ENCODE measurements at regions not wholly inside any gene's neighbourhood (a gene's known extent, or its start where the extent isn't known, plus 50 kb on each side); places are given as distances from the start of the nearest gene placed in this dataset.
A peak's percentile ranks its signal among the peaks of the same experiment; 100 is the strongest.
"Not testable (repeated sequence)": the region's sequence is repeated elsewhere in the genome, so short reads cannot be mapped to it uniquely, and the experiment has no call there.

DNA sequence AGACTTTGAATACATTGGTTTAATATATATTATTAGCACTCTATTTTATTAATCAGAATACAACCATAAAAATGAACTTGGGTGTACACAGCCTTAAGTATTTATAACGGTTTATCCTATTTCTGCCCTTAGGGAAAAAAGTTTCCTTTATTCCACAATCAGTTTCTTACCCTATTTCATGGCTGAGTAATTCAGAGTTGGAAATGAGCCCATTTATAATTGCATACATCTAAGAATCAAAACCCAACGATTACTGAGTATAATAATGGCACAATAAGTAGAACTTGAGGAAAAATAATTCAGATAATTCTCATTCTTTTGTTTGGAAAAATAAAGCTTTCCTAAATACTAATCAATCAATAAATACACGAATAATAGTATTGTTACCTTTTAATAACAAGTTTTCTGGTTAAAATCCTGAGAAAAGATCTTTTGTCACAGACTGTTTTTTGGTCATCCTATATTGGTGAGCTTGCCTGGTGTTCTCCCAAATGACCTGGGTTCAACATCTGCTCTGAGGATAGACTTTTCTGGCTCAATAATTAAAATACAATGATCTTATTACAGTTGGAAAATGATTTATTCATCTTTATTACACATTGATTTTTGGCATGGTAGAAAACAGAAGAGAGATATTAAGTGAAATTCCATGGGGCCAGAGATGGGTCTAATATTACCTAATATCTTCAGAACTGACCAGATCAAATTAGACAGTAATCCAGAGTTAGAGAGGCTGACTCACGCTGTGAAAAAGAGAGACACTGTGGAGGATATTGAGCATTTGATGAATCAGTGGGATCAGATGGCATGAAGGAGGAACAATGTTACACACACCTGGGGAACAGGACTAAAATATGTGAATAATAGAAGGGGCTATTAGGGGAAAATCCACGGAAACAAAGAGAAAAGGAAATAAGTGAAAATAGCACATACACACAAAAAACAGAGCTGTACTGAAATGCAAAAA, 162.1 kb upstream of the TBX18 start:
- no peak for DNase-seq (ENCODE audit: low spot score)

DNA sequence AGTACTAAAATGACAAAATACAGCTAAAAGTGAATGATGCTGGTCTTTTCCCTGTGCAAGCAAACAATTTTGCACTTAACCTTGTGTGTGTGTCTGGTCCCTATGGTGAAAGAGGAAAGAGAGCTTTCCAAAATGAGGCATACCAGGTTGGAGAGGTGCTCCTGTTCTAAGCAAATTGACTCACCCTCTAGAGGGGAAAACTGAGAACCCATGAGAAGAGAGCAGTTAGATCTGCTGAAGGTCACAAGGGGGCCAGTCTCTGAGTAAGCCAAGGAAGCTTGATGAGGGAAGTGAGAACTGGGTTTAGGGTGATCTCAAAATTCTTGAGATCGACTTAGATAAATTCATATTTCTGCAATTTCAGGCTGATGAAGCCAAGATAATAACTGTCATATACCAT, 157.5 kb upstream of the TBX18 start:
- no peak for DNase-seq (ENCODE audit: low spot score)

DNA sequence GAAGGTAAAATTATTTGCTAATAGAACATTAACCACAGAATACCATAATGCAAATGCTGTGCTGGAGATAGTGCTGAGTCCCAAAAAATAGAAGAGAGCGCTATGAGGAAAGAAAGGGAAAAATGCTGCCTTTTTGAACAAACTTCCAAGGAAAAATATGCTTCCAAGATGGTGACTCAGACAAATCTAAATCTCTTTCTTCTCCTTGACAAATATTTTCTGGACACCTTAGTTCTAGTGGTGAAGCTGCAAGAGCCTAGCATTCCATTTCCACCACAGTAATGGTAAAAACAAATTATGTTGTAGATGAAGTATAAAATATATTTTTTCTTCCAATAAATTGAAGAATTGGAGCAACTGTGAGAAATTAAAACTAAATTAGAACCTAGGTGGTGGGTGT, 155.6 kb upstream of the TBX18 start:
- no peak for DNase-seq (ENCODE audit: low spot score)

DNA sequence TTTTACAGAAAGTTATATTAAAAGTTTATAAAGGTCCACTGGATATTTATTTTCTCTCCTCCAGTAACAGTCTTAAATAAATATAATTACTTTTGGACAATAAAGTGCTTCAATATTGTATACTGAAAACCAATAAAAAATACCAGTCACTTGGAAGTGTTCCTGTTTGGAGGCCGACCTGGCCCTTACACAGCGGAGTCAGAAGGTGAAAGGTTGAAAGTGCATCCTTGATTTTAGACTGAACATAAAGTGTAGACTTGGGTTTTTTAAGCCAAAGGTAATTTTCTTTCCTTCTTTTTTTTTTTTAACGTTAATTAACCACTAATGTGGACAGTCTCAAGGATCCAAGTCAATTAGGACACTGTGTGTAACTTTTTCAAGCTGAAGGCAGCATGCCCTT, 152.3 kb upstream of the TBX18 start:
- DNase-seq (ENCODE audit: low spot score), result no peak

DNA sequence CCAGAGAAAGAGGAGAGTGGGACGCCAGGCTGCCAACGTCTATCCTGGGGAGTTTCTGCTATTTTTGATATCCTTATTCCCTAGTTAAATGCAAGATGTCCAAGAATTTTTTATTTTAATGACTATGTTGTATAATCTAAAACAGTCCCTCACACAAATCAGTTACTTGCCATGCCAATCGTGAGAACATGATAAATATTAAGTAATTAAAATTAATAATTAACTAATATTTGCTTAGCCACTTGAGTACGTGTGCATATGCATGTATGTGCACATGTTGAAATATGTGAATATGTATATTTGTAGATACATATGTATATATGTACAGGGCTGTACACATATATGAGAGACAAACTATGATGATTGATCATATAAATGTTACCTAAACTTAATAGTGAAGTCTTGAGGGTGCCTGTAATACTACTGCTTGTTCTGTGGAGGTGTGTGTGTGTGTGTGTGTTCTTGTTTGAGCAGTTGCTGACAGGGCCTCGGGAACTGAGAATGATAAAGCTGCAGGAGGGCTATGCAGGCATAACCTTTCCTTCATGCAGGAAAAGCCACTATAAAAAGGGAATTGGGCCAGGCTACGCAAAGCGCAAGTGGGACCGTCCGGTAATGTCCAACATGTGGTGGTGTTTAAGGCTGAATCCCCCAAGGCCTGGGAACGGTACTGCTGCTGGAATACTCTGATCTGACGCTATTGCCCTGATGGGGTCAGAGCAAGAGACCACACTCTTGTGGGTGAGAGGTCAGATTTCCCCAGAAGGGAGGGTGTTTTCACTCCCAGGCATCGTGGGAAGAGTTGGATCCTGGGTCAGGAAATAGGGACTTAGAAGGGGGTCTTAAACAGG, 148.3 kb upstream of the TBX18 start:
- no peak for DNase-seq (ENCODE audit: low spot score)

DNA sequence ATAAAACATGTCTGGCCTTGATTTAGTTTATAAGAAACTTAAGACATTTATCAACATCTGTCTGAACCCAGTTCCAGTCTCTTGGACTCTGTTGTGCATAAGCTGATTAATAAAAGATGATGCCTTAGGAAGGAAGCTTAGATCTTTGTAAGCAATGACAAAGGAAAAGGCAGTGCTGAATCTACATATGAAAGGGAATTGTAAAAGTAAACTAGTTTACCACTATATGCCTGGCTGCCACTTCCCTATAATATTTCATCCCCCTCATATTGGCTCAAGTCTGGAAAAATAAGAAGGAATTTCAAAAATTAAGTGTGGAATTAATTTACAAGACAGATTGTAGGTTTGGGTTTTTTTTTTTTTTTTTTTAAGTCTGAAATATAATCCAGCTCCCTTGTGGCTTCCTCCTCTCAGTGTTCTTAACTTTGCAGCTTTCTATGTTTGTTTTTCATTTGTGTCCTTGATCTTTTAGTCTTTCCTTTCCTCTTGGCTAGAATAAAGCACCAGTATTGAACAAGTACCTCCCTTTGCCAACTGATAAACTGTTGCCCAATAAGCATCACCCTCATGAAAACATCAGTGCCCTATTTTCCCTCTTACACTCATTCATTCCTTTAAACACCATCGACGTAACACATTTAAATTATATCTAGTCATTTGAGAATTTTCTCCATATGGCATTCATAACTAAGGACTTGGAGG, 146.7 kb upstream of the TBX18 start:
- no peak for DNase-seq (ENCODE audit: low spot score)

DNA sequence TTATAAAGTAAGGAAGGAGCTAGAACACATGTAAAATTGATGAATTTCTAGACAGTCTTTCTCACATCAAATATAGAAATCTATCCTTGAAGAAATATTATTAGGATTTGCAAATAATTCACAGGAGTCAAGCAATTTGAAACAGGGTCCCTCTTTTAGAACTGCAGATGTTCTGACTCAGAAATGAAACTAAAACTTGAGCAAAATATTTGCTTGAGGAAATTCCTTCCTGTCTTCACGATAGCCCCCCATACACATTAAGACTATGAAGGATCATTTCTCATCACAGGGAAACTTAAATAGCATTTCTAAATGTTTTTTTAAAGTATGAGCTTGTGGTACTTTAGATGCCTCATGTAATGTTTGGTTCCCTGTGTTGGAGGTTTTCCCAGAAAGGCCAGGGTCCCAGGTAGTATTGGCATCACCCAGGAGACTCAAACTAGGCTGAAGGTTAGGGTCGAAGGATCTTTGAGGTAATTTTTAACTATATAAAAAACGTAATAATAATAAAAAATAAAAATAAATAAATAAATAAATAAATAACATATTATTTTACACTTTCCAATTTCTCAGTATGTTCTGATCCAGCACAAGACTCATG, 144.0 kb upstream of the TBX18 start:
- DNase-seq (ENCODE audit: low spot score), result no peak

DNA sequence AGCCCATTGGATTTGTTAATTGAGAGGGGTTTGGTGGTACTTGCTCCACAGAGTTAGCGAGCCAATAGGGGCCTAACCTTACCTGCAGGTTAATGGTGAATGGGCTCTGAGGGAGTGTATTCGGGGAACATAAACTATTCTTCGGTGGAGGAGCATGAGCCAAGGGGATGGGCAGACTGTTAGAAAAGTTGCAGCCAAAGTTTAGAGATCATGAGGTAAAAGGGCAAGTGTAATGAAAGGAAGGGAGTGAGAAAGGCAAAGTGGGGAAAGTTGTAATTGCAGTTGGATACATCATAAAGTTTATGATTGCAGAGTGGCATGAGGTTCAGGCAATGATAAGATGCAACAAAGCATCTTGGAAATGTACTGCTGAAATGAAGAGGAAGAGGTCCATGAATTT, 142.1 kb upstream of the TBX18 start:
- no peak for DNase-seq (ENCODE audit: low spot score)

DNA sequence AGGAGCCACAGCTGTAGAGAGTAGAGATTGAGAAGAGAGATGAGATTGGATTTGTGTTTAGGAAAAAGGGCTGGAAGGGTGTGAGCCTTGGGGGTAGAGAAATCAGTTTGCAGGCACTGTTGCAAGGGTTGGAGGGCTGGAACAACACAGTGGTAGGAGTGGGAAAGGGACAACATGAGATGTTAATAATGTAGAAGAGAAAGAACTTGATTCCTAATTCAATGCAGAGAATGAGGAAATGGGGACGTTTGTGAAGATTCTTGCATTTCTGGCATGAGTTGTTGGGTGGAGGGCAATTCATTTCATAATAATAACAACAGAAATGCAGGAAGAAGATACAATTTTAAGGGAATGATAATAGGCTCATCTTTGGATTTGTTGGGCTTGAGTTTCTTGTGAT, 141.4 kb upstream of the TBX18 start:
- DNase-seq (ENCODE audit: low spot score), result no peak

DNA sequence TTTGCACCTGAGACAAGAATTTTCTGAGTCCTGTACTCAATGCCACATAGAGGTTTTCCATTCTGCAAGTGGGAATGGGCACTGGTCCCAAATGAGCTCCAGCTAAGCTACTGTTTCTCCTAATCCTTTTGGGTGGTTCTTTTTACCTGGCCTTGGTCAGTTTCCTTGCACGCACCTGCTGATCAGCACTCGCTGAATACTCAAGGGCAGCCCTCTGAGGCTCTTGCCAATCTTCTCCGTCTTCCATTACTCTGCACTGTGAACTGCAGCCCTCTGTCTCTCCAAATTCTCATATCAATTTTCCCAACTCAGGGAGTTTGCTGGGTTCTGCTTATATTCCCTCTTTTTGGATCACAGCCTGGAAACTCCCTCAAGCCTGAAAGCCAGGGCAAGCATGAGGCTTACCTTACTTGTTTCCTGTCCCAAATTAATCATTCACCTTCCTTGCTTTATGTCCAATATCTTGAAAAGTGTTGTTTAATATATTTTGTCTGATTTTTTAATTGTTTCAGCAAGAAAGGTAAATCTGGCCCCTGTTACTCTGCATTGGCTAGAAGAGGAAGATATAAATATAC, 138.0 kb upstream of the TBX18 start:
- no peak for DNase-seq (ENCODE audit: low spot score)

DNA sequence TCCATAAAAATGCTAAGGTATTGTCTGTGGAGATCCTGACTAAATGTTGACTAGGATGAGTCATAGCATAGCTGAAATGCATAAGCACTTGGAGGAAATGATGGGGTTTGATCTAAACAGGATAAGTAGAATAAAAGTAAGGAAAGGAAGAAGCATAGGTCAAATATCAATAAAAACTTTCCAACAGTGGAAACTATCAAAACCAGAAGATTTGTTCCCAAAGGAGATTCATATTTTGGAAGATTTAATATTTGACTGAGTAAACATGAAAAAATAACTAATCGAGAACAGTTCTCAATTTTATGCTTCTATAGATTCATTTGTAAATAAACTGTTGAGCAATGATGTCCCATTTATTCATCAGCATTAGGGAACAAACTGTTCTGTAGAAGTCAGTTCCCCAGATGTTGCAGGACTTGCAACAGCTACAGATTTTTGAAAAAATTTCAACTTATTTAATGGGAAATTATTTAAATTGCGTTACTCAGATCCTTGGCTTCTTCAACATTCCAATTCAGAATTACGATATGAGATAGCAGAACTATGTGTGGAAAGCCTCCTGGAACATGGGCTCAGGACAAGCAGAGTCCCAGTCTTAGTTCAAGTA, 133.7 kb upstream of the TBX18 start:
- peak; percentile 25 for DNase-seq (ENCODE audit: low spot score)

DNA sequence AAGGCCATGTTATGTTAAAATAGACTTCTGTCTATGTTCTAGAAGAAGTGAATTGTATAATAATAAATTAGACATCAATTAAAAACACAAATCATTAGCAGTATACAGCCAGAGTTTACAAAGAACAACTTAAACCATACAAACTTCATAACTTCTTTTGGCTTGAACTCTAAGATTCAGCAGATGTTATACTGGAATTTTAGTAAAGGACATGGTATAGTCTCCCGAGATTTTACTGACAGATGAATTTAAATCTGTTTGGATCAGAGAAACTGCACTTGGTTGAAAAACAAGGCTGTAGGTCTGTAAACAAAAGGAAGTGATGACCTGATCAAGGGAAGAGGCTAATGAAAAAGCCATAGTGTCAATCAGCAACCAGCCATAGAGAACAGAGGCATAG, 132.6 kb upstream of the TBX18 start:
- DNase-seq (ENCODE audit: low spot score), result no peak

DNA sequence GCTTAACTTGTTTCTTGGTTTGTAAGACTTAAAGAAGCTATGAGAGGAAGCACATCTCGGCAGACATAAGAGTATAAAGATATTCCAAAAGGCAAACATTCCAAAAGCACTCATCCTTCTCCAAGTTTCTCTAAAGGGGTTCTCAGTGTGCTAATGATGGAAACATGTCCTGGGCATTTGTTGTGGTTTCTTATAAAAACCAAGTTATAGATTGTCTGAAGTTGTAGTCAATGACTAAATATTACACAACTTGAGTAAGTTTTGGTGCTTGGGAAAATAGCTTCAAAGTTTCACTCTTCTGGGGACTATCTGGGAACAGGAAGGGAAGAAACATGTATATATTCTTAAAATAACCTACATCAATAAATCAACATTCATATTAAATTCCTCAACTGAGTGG, 128.3 kb upstream of the TBX18 start:
- no peak for DNase-seq (ENCODE audit: low spot score)

DNA sequence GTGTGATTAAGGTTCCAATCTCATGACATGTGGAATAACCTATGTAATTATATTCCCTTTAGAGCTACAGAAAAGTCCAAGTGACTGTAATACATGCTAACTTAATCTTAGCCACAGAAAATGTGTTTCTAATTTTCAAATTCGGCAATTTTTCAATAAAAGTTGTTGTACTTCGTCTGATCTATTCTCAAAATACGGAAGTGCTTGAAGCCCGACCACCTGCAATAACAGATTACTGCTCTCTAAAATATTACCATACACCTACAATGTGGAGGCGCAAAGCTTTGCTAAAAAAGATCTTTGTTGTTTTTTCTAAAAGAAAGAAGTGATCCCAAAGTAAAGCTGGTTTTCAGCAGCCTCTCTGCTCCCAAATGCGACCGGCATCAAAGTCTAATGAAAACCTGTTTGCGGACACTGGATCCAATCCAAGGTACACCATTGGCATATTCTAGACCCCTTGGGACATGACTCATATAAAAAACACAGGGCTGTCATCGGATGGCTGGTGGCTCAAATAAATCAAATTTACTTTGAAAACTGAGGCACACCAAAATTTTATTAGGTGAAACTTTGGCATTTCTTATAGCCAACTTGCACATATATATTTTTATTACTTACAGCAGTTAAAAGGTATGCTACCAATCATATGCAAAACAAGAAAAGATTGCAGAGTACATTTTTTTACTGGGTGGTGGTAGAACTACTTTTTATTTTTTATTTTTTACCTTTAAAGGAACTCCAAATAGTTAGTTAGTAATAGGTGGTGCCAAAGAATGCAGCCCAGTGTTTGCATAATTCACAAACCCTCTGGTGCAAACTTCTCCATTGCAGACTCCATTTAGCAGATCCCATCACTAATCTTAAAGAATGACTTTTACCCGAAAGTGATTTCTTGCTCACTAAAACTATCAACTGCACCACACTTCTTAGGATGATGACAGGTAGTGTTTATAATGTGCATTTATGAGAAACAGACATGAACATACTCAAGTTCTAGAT, 118.7 kb upstream of the TBX18 start:
- DNase-seq (ENCODE audit: low spot score), result no peak

DNA sequence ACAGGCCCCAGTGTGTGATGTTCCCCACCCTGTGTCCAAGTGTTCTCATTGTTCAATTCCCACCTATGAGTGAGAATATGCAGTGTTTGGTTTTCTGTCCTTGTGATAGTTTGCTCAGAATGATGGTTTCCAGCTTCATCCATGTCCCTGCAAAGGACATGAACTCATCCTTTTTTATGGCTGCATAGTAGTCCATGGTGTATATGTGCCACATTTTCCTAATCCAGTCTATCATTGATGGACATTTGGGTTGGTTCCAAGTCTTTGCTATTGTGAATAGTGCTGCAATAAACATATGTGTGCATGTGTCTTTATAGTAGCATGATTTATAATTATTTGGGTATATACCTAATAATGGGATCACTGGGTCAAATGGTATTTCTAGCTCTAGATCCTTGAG, 115.0 kb upstream of the TBX18 start:
- not testable (repeated sequence) for DNase-seq (ENCODE audit: low spot score)

DNA sequence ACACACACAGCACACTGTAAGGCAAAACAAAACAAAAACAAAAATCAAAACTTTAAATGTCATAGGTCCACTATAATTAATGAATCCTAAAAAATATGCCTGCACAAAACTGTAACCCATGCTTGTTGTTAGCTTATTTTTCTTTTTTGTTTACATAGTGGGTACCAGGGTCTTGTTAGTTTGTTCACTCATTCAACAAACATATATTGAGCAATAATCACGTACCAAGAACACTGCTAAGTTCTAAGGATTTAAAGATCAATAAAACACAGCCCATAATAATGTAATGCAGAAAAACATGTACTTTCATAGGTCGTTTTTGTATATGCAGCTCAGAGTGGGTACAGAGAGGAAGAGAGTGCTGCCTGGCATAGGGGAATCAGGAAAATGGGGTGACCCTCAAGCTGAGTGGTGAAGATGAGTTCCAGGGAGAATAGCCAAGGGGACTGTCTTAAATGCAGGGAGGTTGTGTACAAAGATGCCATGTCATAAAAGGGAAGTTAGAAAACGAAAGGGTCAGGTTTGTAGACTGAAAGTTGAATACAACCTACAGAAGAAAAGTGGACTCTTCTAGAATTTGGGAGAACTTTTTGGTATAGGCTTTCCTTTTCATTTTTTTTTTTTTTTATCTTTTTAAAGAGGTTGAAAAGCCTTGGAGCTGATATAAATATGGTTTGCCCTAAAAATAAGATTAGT, 113.3 kb upstream of the TBX18 start:
- no peak for DNase-seq (ENCODE audit: low spot score)

DNA sequence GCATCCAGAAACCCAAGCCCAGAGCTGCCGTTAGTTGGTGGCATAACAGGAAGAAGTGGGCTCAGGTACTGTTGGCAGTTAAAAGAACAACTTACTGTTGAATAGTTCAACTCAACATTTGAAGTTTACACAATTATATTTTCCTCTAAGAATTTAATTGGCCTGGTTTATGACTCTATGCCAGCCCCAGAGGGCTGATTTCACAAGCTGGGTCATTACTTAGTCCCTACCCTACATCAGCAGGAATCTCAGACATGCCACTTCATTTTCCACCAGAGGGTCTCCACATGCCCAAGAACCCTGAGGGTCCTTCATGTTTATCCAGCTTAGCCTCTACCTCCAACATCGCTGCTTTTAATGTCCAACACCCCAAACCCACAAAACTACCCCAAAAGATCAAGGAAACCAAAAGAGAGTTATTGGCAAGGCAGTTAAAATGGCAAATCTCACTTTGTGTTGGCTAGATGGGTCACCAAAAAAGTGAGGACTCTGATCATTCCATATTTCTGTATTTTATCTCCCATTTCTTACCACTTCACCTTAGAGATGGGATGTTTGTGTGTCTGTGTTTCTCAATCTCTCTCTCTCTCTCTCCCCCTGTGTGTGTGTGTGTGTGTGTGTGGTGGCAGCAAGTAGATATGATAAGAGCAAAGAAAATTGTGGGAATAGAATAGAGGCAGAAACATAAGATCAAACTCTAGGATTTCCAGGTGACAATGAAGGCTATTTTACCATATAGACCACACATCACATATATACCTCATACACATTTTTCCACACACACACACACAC, 112.5 kb upstream of the TBX18 start:
- DNase-seq (ENCODE audit: low spot score), result no peak

DNA sequence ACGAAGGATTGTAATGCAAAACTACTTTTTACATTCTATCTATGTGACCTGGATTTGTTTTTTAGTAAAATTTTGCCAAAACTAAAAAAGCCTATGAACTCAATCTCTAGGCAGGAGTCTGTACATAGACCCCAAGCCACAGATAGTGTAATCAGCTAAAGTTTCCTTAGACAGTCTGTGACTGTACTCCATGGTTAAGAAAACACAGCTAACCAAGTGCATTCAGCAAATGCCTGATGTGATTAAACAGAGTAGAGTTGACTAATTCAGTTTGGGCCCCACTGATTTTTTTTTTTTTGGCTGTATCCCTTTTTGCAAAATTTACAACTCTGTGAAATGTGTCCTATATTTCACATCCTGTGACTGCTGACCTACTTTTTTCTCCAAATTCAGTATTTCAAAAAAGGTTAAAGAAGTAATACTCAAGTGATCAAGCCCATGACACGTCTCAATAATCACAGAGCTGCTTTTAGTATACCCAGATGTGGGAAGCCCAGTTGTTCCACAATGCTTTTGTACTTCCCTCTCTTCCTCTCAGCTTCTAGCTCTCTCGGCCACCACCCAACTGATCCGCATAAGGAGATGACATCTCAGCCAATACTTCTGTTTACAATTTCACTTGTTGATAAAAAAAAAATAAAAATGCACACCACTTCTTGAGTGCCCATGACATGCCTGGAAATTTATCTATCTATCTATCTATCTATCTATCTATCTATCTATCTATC, 108.8 kb upstream of the TBX18 start:
- DNase-seq (ENCODE audit: low spot score), result no peak
